DND-41 (cell line): ENCODE measurements at regions not wholly inside any gene's neighbourhood (a gene's known extent, or its start where the extent isn't known, plus 50 kb on each side); places are given as distances from the start of the nearest gene placed in this dataset.

ENCODE experiments used
- ATAC-seq: fragments of 200-7000 bp; cut with Tn5 transposase; 3 replicates; pipeline ENCODE4 v1.9.1; 2021; ENCODE audit warnings: low read depth; ENCODE audit not compliant: insufficient read depth
- DNase-seq: peaks from one replicate; pipeline ENCODE4 v3.0.0-alpha.2; 2020
- H2AFZ ChIP-seq: 2 replicates; pipeline ENCODE4 v1.6.0; 2012; ENCODE audit warnings: low read depth, low read length
- H3K27ac ChIP-seq: 2 replicates; pipeline ENCODE4 v1.5.1; 2012; ENCODE audit warnings: low read length, inconsistent platforms
- H3K27me3 ChIP-seq: fragments of 200-600 bp; sonication (generic); 2 replicates; pipeline ENCODE4 v1.6.0; 2012; ENCODE audit warnings: low read length, mild to moderate bottlenecking, inconsistent platforms; ENCODE audit not compliant: insufficient read depth, poor library complexity
- H3K36me3 ChIP-seq: 2 replicates; pipeline ENCODE4 v1.5.1; 2012; ENCODE audit warnings: low read length, inconsistent platforms; ENCODE audit not compliant: insufficient read depth
- H3K4me1 ChIP-seq: 2 replicates; pipeline ENCODE4 v1.5.1; 2012; ENCODE audit warnings: mild to moderate bottlenecking, low read length; ENCODE audit not compliant: insufficient read depth
- H3K4me2 ChIP-seq: 2 replicates; pipeline ENCODE4 v1.6.0; 2012; ENCODE audit warnings: mild to moderate bottlenecking, moderate library complexity, low read length, inconsistent platforms; ENCODE audit not compliant: insufficient read depth
- H3K4me3 ChIP-seq, 2 experiments: fragments of 200-600 bp in 1 of 2; shearing (Covaris generic) in 1 of 2; 2 replicates each; pipeline ENCODE4 v1.5.1; 2012 to 2016; ENCODE audit warnings: inconsistent platforms in 2 of 2, low read length in 2 of 2, mild to moderate bottlenecking in 2 of 2, low read depth in 1 of 2, moderate library complexity in 1 of 2
- H3K79me2 ChIP-seq: 2 replicates; pipeline ENCODE4 v1.6.0; 2012; ENCODE audit warnings: low read length, inconsistent platforms; ENCODE audit not compliant: insufficient read depth
- H3K9ac ChIP-seq: 2 replicates; pipeline ENCODE4 v1.6.0; 2012; ENCODE audit warnings: low read depth, mild to moderate bottlenecking, inconsistent platforms, low read length, moderate library complexity
- H3K9me3 ChIP-seq: 2 replicates; pipeline ENCODE4 v1.5.1; 2012; ENCODE audit warnings: low read length, moderate library complexity, mild to moderate bottlenecking, inconsistent platforms; ENCODE audit not compliant: insufficient read depth, severe bottlenecking
- H4K20me1 ChIP-seq: 2 replicates; pipeline ENCODE4 v1.6.0; 2012; ENCODE audit warnings: low read length; ENCODE audit not compliant: insufficient read depth
- CTCF ChIP-seq: IDR thresholded peaks from 2 replicates; pipeline ENCODE4 v1.5.1; 2012; ENCODE audit warnings: borderline replicate concordance, low read length, moderate library complexity, mild to moderate bottlenecking; ENCODE audit not compliant: poor library complexity, severe bottlenecking; ENCODE audit errors: extremely low read depth
- EZH2 ChIP-seq: IDR thresholded peaks from 3 replicates; pipeline ENCODE4 v1.6.1; 2012; ENCODE audit warnings: borderline replicate concordance, low read depth, mild to moderate bottlenecking, moderate library complexity, low read length, inconsistent platforms; ENCODE audit not compliant: severe bottlenecking

GRCh38 chr1:87402241-87403002 lies 73.7 kb downstream of the LMO4 start:
- Histone ChIP-seq H2AFZ (no peak overlapping the region), H3K9me3 (no peaks in the 10 kb centered on the region), H3K9ac (no peak overlapping the region), H3K4me3 (no peak overlapping the region), H4K20me1 (no peaks in the 10 kb centered on the region), H3K27ac (no peak overlapping the region), H3K4me2 (no peak overlapping the region), H3K79me2 (no peaks in the 10 kb centered on the region), H3K36me3 (no peaks in the 10 kb centered on the region), H3K4me1 (peaks cover 16% of the 10 kb centered on the region), H3K27me3 (peaks cover 4% of the 10 kb centered on the region)
- ATAC-seq (no peak), DNase-seq (no peak)
- no peak for TF ChIP-seq EZH2

GRCh38 chr1:87403061-87403820 lies 74.6 kb downstream of the LMO4 start:
- Histone ChIP-seq H3K4me2 (no peak overlapping the region), H3K36me3 (no peaks in the 10 kb centered on the region), H3K79me2 (no peaks in the 10 kb centered on the region), H3K4me1 (peaks cover 16% of the 10 kb centered on the region), H4K20me1 (no peaks in the 10 kb centered on the region), H2AFZ (no peak overlapping the region), H3K27me3 (peaks cover 4% of the 10 kb centered on the region), H3K27ac (no peak overlapping the region), H3K9ac (no peak overlapping the region), H3K9me3 (no peaks in the 10 kb centered on the region), H3K4me3 (no peak overlapping the region)
- no peak for TF ChIP-seq EZH2
- no peak for TF ChIP-seq CTCF
- ATAC-seq = no peak
- no peak for DNase-seq

- Histone ChIP-seq H2AFZ (no peak overlapping the region), H3K9me3 (no peaks in the 10 kb centered on the region), H3K4me2 (no peak overlapping the region), H3K4me1 (peaks cover 16% of the 10 kb centered on the region), H3K27ac (no peak overlapping the region), H4K20me1 (no peaks in the 10 kb centered on the region), H3K9ac (no peak overlapping the region), H3K79me2 (no peaks in the 10 kb centered on the region), H3K36me3 (no peaks in the 10 kb centered on the region), H3K27me3 (peaks cover 4% of the 10 kb centered on the region), H3K4me3 (no peak overlapping the region)
- DNase-seq (peak; percentile 67), ATAC-seq (peak; percentile 95)
- TF ChIP-seq CTCF (no peak), EZH2 (no peak)
These were observed 75.6 kb downstream of the LMO4 start for GRCh38 chr1:87404296-87404695.

GRCh38 chr1:87408665-87409248 lies 80.1 kb downstream of the LMO4 start:
- Histone ChIP-seq H3K36me3 (no peaks in the 10 kb centered on the region), H2AFZ (no peak overlapping the region), H3K4me1 (peaks cover 16% of the 10 kb centered on the region), H3K27ac (no peak overlapping the region), H3K4me2 (no peak overlapping the region), H3K9me3 (no peaks in the 10 kb centered on the region), H3K4me3 (no peak overlapping the region), H3K79me2 (no peaks in the 10 kb centered on the region), H3K27me3 (peaks cover 3% of the 10 kb centered on the region), H3K9ac (no peak overlapping the region), H4K20me1 (no peaks in the 10 kb centered on the region)
- DNase-seq = no peak
- TF ChIP-seq EZH2 (no peak), CTCF (no peak)
- no peak for ATAC-seq
